ENCODE measurements at regions not wholly inside any gene's neighbourhood (a gene's known extent, or its start where the extent isn't known, plus 50 kb on each side); places are given as distances from the start of the nearest gene placed in this dataset.
"Not testable (repeated sequence)": the region's sequence is repeated elsewhere in the genome, so short reads cannot be mapped to it uniquely, and the experiment has no call there.

GRCh38 chr12:131366261-131366871, 344.5 kb upstream of the SFSWAP start:
- H3K27ac ChIP-seq = no peak overlapping the region
- no peaks in the 10 kb centered on the region for H3K36me3 Mint-ChIP-seq
- H3K27me3 ChIP-seq = no peaks in the 10 kb centered on the region
- DNase-seq (ENCODE audit: low spot score) = no peak
- H3K4me1 ChIP-seq = no peaks in the 10 kb centered on the region
- H3K9me3 ChIP-seq (ENCODE audit: low read depth) = no peaks in the 10 kb centered on the region
- H4K20me1 ChIP-seq (ENCODE audit: low read depth) = no peaks in the 10 kb centered on the region
- no peaks in the 10 kb centered on the region for H3F3A ChIP-seq (ENCODE audit: low read depth)
- H3K36me3 ChIP-seq = no peaks in the 10 kb centered on the region
- H3K9ac ChIP-seq = no peak overlapping the region
- H3K4me3 Mint-ChIP-seq = no peak overlapping the region
- peaks cover 9% of the 10 kb centered on the region for H3K27me3 Mint-ChIP-seq (ENCODE audit: insufficient read depth, low read depth)
- H3K4me1 Mint-ChIP-seq = peaks cover 46% of the 10 kb centered on the region
- H2AFZ ChIP-seq (replicated peaks) = no peak overlapping the region
- H3K79me2 ChIP-seq (ENCODE audit: low read depth) = no peaks in the 10 kb centered on the region
- H3K4me3 ChIP-seq = no peak overlapping the region
- peak overlapping the region; percentile 90 for H3K27ac Mint-ChIP-seq
- H3K4me2 ChIP-seq = no peak overlapping the region
- peaks cover 3% of the 10 kb centered on the region for H3K9me3 Mint-ChIP-seq
- TF ChIP-seq EZH2 (IDR thresholded peaks at IDR 0.05) = no peak

GRCh38 chr12:131367067-131367982, 343.6 kb upstream of the SFSWAP start:
- H3K4me2 ChIP-seq; DNase-seq (ENCODE audit: low spot score); H3K9me3 Mint-ChIP-seq; H3K36me3 ChIP-seq; H2AFZ ChIP-seq (replicated peaks); H3F3A ChIP-seq (ENCODE audit: low read depth); H4K20me1 ChIP-seq (ENCODE audit: low read depth); H3K27me3 Mint-ChIP-seq (ENCODE audit: insufficient read depth, low read depth); H3K9ac ChIP-seq; H3K36me3 Mint-ChIP-seq; H3K79me2 ChIP-seq (ENCODE audit: low read depth); H3K4me3 ChIP-seq; H3K27me3 ChIP-seq; H3K27ac ChIP-seq; H3K9me3 ChIP-seq (ENCODE audit: low read depth); H3K4me1 ChIP-seq: not testable (repeated sequence)
- peaks cover 46% of the 10 kb centered on the region for H3K4me1 Mint-ChIP-seq
- peak overlapping the region; percentile 61 for H3K4me3 Mint-ChIP-seq
- H3K27ac Mint-ChIP-seq = peak overlapping the region; percentile 89

GRCh38 chr12:131367983-131368667, 342.8 kb upstream of the SFSWAP start:
- Mint-ChIP-seq H3K9me3 (peaks cover under 1% of the 10 kb centered on the region), H3K27ac (peak overlapping the region; percentile 89), H3K36me3 (no peaks in the 10 kb centered on the region), H3K4me1 (peaks cover 44% of the 10 kb centered on the region), H3K27me3 (ENCODE audit: insufficient read depth, low read depth) (peaks cover 14% of the 10 kb centered on the region), H3K4me3 (peak overlapping the region; percentile 61)
- no peaks in the 10 kb centered on the region for H3F3A ChIP-seq (ENCODE audit: low read depth)
- no peak overlapping the region for H3K4me2 ChIP-seq
- TF ChIP-seq CTCF (IDR thresholded peaks at IDR 0.05) (no peak), EZH2 (IDR thresholded peaks at IDR 0.05) (no peak), EZH2phosphoT487 (IDR thresholded peaks at IDR 0.05) (no peak)
- no peaks in the 10 kb centered on the region for H4K20me1 ChIP-seq (ENCODE audit: low read depth)
- no peaks in the 10 kb centered on the region for H3K36me3 ChIP-seq
- no peak overlapping the region for H3K4me3 ChIP-seq
- H3K9me3 ChIP-seq (ENCODE audit: low read depth) = no peaks in the 10 kb centered on the region
- H3K79me2 ChIP-seq (ENCODE audit: low read depth) = no peaks in the 10 kb centered on the region
- H3K27me3 ChIP-seq = no peaks in the 10 kb centered on the region
- no peak overlapping the region for H3K9ac ChIP-seq
- no peak overlapping the region for H3K27ac ChIP-seq
- no peak for DNase-seq (ENCODE audit: low spot score)
- H2AFZ ChIP-seq (replicated peaks) = no peak overlapping the region
- no peaks in the 10 kb centered on the region for H3K4me1 ChIP-seq

- H3K27ac ChIP-seq = no peak overlapping the region
- H4K20me1 ChIP-seq (ENCODE audit: low read depth) = no peaks in the 10 kb centered on the region
- Mint-ChIP-seq H3K27me3 (ENCODE audit: insufficient read depth, low read depth) (peaks cover 15% of the 10 kb centered on the region), H3K36me3 (no peaks in the 10 kb centered on the region), H3K9me3 (no peaks in the 10 kb centered on the region), H3K4me3 (no peak overlapping the region), H3K27ac (peak overlapping the region; percentile 89), H3K4me1 (peaks cover 44% of the 10 kb centered on the region)
- no peak for DNase-seq (ENCODE audit: low spot score)
- no peaks in the 10 kb centered on the region for H3K27me3 ChIP-seq
- no peaks in the 10 kb centered on the region for H3K4me1 ChIP-seq
- H3K4me3 ChIP-seq = no peak overlapping the region
- H3K9ac ChIP-seq = no peak overlapping the region
- H3K4me2 ChIP-seq = no peak overlapping the region
- H3K36me3 ChIP-seq = no peaks in the 10 kb centered on the region
- H3F3A ChIP-seq (ENCODE audit: low read depth) = no peaks in the 10 kb centered on the region
- H3K9me3 ChIP-seq (ENCODE audit: low read depth) = no peaks in the 10 kb centered on the region
- H2AFZ ChIP-seq (replicated peaks) = no peak overlapping the region
- H3K79me2 ChIP-seq (ENCODE audit: low read depth) = no peaks in the 10 kb centered on the region
- TF ChIP-seq CTCF (IDR thresholded peaks at IDR 0.05) (no peak), EZH2 (IDR thresholded peaks at IDR 0.05) (no peak), EZH2phosphoT487 (IDR thresholded peaks at IDR 0.05) (no peak)
Observed at GRCh38 chr12:131368668-131369071, 342.2 kb upstream of the SFSWAP start.
